Neural cell (in vitro differentiated cells): ENCODE measurements at regions not wholly inside any gene's neighbourhood (a gene's known extent, or its start where the extent isn't known, plus 50 kb on each side); places are given as distances from the start of the nearest gene placed in this dataset.

Experiments used
- CTCF ChIP-seq: fragments of 450-650 bp; IDR thresholded peaks from 2 replicates; pipeline ENCODE4 v1.5.1; 2014; ENCODE audit warnings: antibody characterized with exemption, mild to moderate bottlenecking, moderate library complexity; ENCODE audit not compliant: poor library complexity, severe bottlenecking
- EP300 ChIP-seq: fragments of 450-650 bp; conservative IDR thresholded peaks from 2 replicates; pipeline ENCODE4 v1.6.1; 2014; ENCODE audit warnings: antibody characterized with exemption, mild to moderate bottlenecking, moderate library complexity; ENCODE audit not compliant: poor library complexity, severe bottlenecking
- EZH2 ChIP-seq: fragments of 200-600, 300-800 bp; shearing (Covaris generic), sonication (generic); IDR thresholded peaks from 2 replicates; pipeline ENCODE4 v1.6.1; 2014; ENCODE audit warnings: antibody characterized with exemption, low read length, borderline replicate concordance, mild to moderate bottlenecking; ENCODE audit not compliant: insufficient read depth, poor library complexity, severe bottlenecking
- MXI1 ChIP-seq: fragments of 450-650 bp; conservative IDR thresholded peaks from 2 replicates; pipeline ENCODE4 v1.6.1; 2014; ENCODE audit warnings: antibody characterized with exemption, mild to moderate bottlenecking; ENCODE audit not compliant: poor library complexity, severe bottlenecking
- POLR2AphosphoS5 ChIP-seq: IDR thresholded peaks from 2 replicates; pipeline ENCODE4 v1.6.1; 2012
- RAD21 ChIP-seq: fragments of 450-650 bp; conservative IDR thresholded peaks from 2 replicates; pipeline ENCODE4 v1.6.1; 2014; ENCODE audit warnings: antibody characterized with exemption, mild to moderate bottlenecking, moderate library complexity
- REST ChIP-seq: IDR thresholded peaks from 2 replicates; pipeline ENCODE4 v1.6.1; 2012; ENCODE audit warnings: borderline replicate concordance
- TAF1 ChIP-seq: IDR thresholded peaks from 2 replicates; pipeline ENCODE4 v1.6.1; 2012; ENCODE audit warnings: low read depth

GRCh38 chr10:90674928-90675327 lies 182.9 kb downstream of the HTR7 start:
- TF ChIP-seq CTCF (no peak), TAF1 (no peak), POLR2AphosphoS5 (no peak), RAD21 (no peak), MXI1 (no peak), EZH2 (no peak), EP300 (no peak), REST (no peak)
